ENCODE measurements at regions not wholly inside any gene's neighbourhood (a gene's known extent, or its start where the extent isn't known, plus 50 kb on each side); places are given as distances from the start of the nearest gene placed in this dataset.

DNA sequence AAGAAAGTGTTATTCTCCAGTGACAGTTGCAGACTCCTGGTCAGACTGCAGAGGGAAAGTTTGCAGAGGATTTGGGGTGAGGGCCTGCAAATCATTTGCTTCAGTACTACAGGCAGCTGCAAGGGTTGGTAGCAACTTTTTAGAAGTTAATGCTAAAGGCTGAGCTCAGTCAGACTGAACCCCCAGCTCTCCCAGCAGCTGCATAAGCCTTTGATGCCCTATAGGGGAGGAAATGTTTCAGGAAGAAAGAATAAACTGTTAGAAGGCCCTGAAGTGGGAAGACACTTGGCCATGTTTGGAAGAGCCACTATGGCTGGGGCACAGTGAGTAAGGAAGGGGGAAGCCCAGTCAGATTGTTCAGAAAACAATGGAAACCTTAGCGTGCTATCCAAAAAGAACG is 383.6 kb downstream of the TTLL7 start:
- TF ChIP-seq, protein P1, sequence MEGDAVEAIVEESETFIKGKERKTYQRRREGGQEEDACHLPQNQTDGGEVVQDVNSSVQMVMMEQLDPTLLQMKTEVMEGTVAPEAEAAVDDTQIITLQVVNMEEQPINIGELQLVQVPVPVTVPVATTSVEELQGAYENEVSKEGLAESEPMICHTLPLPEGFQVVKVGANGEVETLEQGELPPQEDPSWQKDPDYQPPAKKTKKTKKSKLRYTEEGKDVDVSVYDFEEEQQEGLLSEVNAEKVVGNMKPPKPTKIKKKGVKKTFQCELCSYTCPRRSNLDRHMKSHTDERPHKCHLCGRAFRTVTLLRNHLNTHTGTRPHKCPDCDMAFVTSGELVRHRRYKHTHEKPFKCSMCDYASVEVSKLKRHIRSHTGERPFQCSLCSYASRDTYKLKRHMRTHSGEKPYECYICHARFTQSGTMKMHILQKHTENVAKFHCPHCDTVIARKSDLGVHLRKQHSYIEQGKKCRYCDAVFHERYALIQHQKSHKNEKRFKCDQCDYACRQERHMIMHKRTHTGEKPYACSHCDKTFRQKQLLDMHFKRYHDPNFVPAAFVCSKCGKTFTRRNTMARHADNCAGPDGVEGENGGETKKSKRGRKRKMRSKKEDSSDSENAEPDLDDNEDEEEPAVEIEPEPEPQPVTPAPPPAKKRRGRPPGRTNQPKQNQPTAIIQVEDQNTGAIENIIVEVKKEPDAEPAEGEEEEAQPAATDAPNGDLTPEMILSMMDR (IDR thresholded peaks at IDR 0.05), result no peak

GRCh38 chr1:83606416-83606955 is 392.4 kb downstream of the TTLL7 start:
- TF ChIP-seq, protein P1 (IDR thresholded peaks at IDR 0.05), result no peak

DNA sequence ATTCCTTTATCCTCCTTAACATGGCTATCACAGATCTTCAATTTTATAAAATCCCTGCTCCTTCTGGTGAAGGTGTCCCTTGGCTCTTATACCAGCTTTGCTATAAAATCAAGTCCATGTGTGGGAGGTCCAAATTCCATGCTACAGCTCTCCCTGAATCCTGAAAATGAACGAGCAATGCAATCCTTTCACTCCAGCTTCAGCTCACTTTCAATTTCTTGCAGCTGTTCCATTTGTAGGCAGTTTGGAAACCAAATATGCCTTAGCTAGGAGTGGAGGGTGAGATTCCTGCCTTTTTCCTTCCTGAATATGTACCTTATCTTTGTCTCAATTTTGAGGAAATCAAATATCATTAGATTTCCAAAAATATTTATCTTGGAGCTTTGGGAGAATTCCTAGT is 402.6 kb downstream of the TTLL7 start:
- TF ChIP-seq, protein P1 (IDR thresholded peaks at IDR 0.05), result no peak

- TF ChIP-seq, protein P1 (IDR thresholded peaks at IDR 0.05), result no peak
Measured at GRCh38 chr1:83593073-83593472, 405.9 kb downstream of the TTLL7 start.

DNA sequence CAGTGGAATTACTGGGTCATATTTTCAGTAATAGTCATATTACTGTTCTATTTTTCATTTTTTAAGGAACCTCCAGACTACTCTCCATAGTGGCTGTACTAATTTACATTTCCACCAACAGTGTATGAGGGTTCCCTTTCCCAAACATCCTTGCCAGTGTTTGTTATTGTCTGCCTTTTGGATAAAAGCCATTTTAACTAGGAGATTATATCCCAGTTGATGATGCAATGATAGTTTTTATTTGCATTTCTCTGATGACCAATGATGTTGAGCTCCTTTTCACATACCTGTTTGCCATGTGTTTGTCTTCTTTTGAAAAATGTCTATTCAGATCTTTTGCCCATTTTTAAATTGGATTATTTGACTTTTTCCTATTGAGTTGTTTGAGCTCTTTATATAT is 410.8 kb downstream of the TTLL7 start:
- TF ChIP-seq, protein P1 (IDR thresholded peaks at IDR 0.05), result no peak

- TF ChIP-seq, protein P1 (IDR thresholded peaks at IDR 0.05), result peak; percentile 48; the same call in 1 of the 2 replicates
Measured at GRCh38 chr1:83583351-83584014, 415.4 kb downstream of the TTLL7 start.

GRCh38 chr1:83581747-83582146 is 417.2 kb downstream of the TTLL7 start:
- TF ChIP-seq, protein P1 (IDR thresholded peaks at IDR 0.05), result no peak
